ENCODE measurements at regions not wholly inside any gene's neighbourhood (a gene's known extent, or its start where the extent isn't known, plus 50 kb on each side); places are given as distances from the start of the nearest gene placed in this dataset.

- Mint-ChIP-seq H3K36me3 (ENCODE audit: low read depth) (no peaks in the 10 kb centered on the region), H3K27me3 (peaks cover 4% of the 10 kb centered on the region), H3K27ac (no peak overlapping the region), H3K4me3 (no peak overlapping the region), H3K4me1 (no peaks in the 10 kb centered on the region), H3K9me3 (no peaks in the 10 kb centered on the region)
- intact Hi-C loops (cut with micrococcal nuclease): no loop called here
- no peak for DNase-seq
Measured at GRCh38 chr17:65290616-65291015, 153.4 kb downstream of the RGS9 start.

- Mint-ChIP-seq H3K9me3 (peaks cover under 1% of the 10 kb centered on the region), H3K27me3 (peaks cover 2% of the 10 kb centered on the region)
Measured at GRCh38 chr17:65290056-65290455, 152.9 kb downstream of the RGS9 start.

GRCh38 chr17:65287040-65287439 is 149.9 kb downstream of the RGS9 start:
- Mint-ChIP-seq H3K36me3 (ENCODE audit: low read depth) (no peaks in the 10 kb centered on the region), H3K27me3 (peaks cover 2% of the 10 kb centered on the region), H3K9me3 (peaks cover 3% of the 10 kb centered on the region), H3K4me1 (no peaks in the 10 kb centered on the region), H3K27ac (no peak overlapping the region), H3K4me3 (no peak overlapping the region)
- intact Hi-C loops (cut with micrococcal nuclease): no loop called here
- DNase-seq: no peak

More at GRCh38 chr17:65290056-65290455, 152.9 kb downstream of the RGS9 start:
- Mint-ChIP-seq H3K4me3 (no peak overlapping the region), H3K27ac (no peak overlapping the region), H3K4me1 (no peaks in the 10 kb centered on the region), H3K36me3 (ENCODE audit: low read depth) (no peaks in the 10 kb centered on the region)
- intact Hi-C loops (cut with micrococcal nuclease): no loop called here
- DNase-seq: no peak

- no peaks in the 10 kb centered on the region for H3K36me3 Mint-ChIP-seq (ENCODE audit: low read depth)
- H3K4me3 Mint-ChIP-seq: no peak overlapping the region
- H3K9me3 Mint-ChIP-seq: peaks cover 3% of the 10 kb centered on the region
- no peak overlapping the region for H3K27ac Mint-ChIP-seq
- no peaks in the 10 kb centered on the region for H3K4me1 Mint-ChIP-seq
- intact Hi-C loops (cut with micrococcal nuclease): no loop called here
- DNase-seq: no peak
- H3K27me3 Mint-ChIP-seq: peaks cover 3% of the 10 kb centered on the region
Measured at GRCh38 chr17:65283704-65284103, 146.5 kb downstream of the RGS9 start.

GRCh38 chr17:65279456-65279855 is 142.3 kb downstream of the RGS9 start:
- H3K9me3 Mint-ChIP-seq: no peaks in the 10 kb centered on the region
- intact Hi-C loops (cut with micrococcal nuclease): no loop called here
- H3K36me3 Mint-ChIP-seq (ENCODE audit: low read depth): no peaks in the 10 kb centered on the region
- peaks cover 23% of the 10 kb centered on the region for H3K27me3 Mint-ChIP-seq
- no peak overlapping the region for H3K27ac Mint-ChIP-seq
- no peak overlapping the region for H3K4me3 Mint-ChIP-seq
- H3K4me1 Mint-ChIP-seq: peaks cover 7% of the 10 kb centered on the region
- DNase-seq: no peak

- intact Hi-C loops (cut with micrococcal nuclease): no loop called here
Measured at GRCh38 chr17:65278820-65279184, 141.6 kb downstream of the RGS9 start.

GRCh38 chr17:65278050-65278819 is 141.1 kb downstream of the RGS9 start:
- H3K9me3 Mint-ChIP-seq: no peaks in the 10 kb centered on the region
- intact Hi-C loops (cut with micrococcal nuclease): no loop called here
- peak; percentile 66 for DNase-seq
- H3K36me3 Mint-ChIP-seq (ENCODE audit: low read depth): no peaks in the 10 kb centered on the region
- peaks cover 7% of the 10 kb centered on the region for H3K4me1 Mint-ChIP-seq
- H3K27ac Mint-ChIP-seq: no peak overlapping the region
- no peak overlapping the region for H3K4me3 Mint-ChIP-seq
- H3K27me3 Mint-ChIP-seq: peaks cover 27% of the 10 kb centered on the region

More at GRCh38 chr17:65278820-65279184, 141.6 kb downstream of the RGS9 start:
- Mint-ChIP-seq H3K27ac (no peak overlapping the region), H3K4me1 (peaks cover 7% of the 10 kb centered on the region), H3K4me3 (no peak overlapping the region), H3K27me3 (peaks cover 26% of the 10 kb centered on the region), H3K36me3 (ENCODE audit: low read depth) (no peaks in the 10 kb centered on the region), H3K9me3 (no peaks in the 10 kb centered on the region)
- no peak for DNase-seq

GRCh38 chr17:65277576-65277975 is 140.4 kb downstream of the RGS9 start:
- no peaks in the 10 kb centered on the region for H3K9me3 Mint-ChIP-seq
- no peak overlapping the region for H3K27ac Mint-ChIP-seq
- intact Hi-C loops (cut with micrococcal nuclease): no loop called here
- no peaks in the 10 kb centered on the region for H3K36me3 Mint-ChIP-seq (ENCODE audit: low read depth)
- H3K4me3 Mint-ChIP-seq: no peak overlapping the region
- no peak for DNase-seq
- peaks cover 7% of the 10 kb centered on the region for H3K4me1 Mint-ChIP-seq
- peaks cover 31% of the 10 kb centered on the region for H3K27me3 Mint-ChIP-seq

Measured in activated CD4-positive, alpha-beta T cell treated with anti-CD3 and anti-CD28 coated beads, Interleukin-2, amount 10 ng/mL, durations not matched to agents 24 days and 14 days (primary cell).